ENCODE measurements at regions not wholly inside any gene's neighbourhood (a gene's known extent, or its start where the extent isn't known, plus 50 kb on each side); places are given as distances from the start of the nearest gene placed in this dataset.

DNA sequence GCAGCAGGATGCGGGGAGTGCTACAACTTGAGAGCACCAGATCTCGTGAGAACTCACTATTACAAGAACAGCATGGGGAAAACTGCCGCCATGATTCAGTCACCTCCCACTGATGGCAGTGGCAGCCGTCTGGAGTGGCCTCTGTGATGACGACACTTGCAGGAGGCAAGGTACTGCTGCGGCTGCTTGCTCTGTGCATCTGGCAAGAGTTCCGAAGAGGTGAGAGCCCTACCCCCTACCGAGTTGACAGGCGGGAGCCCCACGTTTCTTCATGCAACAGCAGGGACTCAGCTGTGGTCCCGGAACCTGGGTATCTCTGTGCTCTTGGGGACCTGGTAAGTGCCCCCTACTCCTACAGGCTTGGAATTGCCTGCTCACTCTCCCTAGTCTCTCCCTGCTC lies 1672.7 kb upstream of the TMEFF2 start:
- no peak for TF ChIP-seq EZH2 (IDR thresholded peaks at IDR 0.05; ENCODE audit: borderline replicate concordance, insufficient read depth, low read depth, low read length, poor library complexity, severe bottlenecking)
- TF ChIP-seq, protein P1, sequence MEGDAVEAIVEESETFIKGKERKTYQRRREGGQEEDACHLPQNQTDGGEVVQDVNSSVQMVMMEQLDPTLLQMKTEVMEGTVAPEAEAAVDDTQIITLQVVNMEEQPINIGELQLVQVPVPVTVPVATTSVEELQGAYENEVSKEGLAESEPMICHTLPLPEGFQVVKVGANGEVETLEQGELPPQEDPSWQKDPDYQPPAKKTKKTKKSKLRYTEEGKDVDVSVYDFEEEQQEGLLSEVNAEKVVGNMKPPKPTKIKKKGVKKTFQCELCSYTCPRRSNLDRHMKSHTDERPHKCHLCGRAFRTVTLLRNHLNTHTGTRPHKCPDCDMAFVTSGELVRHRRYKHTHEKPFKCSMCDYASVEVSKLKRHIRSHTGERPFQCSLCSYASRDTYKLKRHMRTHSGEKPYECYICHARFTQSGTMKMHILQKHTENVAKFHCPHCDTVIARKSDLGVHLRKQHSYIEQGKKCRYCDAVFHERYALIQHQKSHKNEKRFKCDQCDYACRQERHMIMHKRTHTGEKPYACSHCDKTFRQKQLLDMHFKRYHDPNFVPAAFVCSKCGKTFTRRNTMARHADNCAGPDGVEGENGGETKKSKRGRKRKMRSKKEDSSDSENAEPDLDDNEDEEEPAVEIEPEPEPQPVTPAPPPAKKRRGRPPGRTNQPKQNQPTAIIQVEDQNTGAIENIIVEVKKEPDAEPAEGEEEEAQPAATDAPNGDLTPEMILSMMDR (IDR thresholded peaks at IDR 0.05), result no peak

Measured in B cell (primary cell).